AG09309 (cell line): ENCODE measurements at regions not wholly inside any gene's neighbourhood (a gene's known extent, or its start where the extent isn't known, plus 50 kb on each side); places are given as distances from the start of the nearest gene placed in this dataset.
"Not testable (repeated sequence)": the region's sequence is repeated elsewhere in the genome, so short reads cannot be mapped to it uniquely, and the experiment has no call there.

Experiments
- DNase-seq: peaks from one replicate; pipeline ENCODE4 v3.0.0-alpha.2; 2010; ENCODE audit warnings: low read depth
- H3K4me3 ChIP-seq: 2 replicates; pipeline ENCODE4 v1.5.1; 2011; ENCODE audit warnings: mild to moderate bottlenecking, low read depth, low read length, moderate library complexity; ENCODE audit not compliant: control insufficient read depth
- CTCF ChIP-seq: IDR thresholded peaks from 2 replicates; pipeline ENCODE4 v1.5.1; 2011; ENCODE audit warnings: mild to moderate bottlenecking, low read depth, low read length, inconsistent platforms; ENCODE audit not compliant: insufficient read depth, control insufficient read depth; ENCODE audit errors: missing control alignments

GRCh38 chr17:70434536-70435490, 265.5 kb downstream of the KCNJ2 start:
- H3K4me3 ChIP-seq: no peak overlapping the region
- DNase-seq: no peak
- TF ChIP-seq CTCF: no peak

- DNase-seq: no peak
- no peak overlapping the region for H3K4me3 ChIP-seq
- TF ChIP-seq CTCF: no peak
These were observed 268.3 kb downstream of the KCNJ2 start for GRCh38 chr17:70437656-70438055.

GRCh38 chr17:70446446-70446845, 277.1 kb downstream of the KCNJ2 start:
- H3K4me3 ChIP-seq: no peak overlapping the region
- TF ChIP-seq CTCF: no peak
- DNase-seq: no peak

GRCh38 chr17:70447588-70447987, 278.3 kb downstream of the KCNJ2 start:
- H3K4me3 ChIP-seq: no peak overlapping the region
- no peak for DNase-seq
- TF ChIP-seq CTCF: no peak

- DNase-seq, H3K4me3 ChIP-seq: not testable (repeated sequence)
These were observed 283.7 kb downstream of the KCNJ2 start for GRCh38 chr17:70453075-70453474.

GRCh38 chr17:70454377-70454776, 285.0 kb downstream of the KCNJ2 start:
- TF ChIP-seq CTCF: no peak
- H3K4me3 ChIP-seq: no peak overlapping the region
- no peak for DNase-seq

GRCh38 chr17:70454908-70455307, 285.6 kb downstream of the KCNJ2 start:
- no peak for DNase-seq
- H3K4me3 ChIP-seq: no peak overlapping the region
- TF ChIP-seq CTCF: no peak
